Activated T-cell treated with anti-CD3 and anti-CD28 coated beads for 48 hours (primary cell): ENCODE measurements at regions not wholly inside any gene's neighbourhood (a gene's known extent, or its start where the extent isn't known, plus 50 kb on each side); places are given as distances from the start of the nearest gene placed in this dataset.

Experiments used
- DNase-seq: peaks from one replicate; pipeline ENCODE4 v3.0.0-alpha.2; 2020; ENCODE audit warnings: low read depth

DNA sequence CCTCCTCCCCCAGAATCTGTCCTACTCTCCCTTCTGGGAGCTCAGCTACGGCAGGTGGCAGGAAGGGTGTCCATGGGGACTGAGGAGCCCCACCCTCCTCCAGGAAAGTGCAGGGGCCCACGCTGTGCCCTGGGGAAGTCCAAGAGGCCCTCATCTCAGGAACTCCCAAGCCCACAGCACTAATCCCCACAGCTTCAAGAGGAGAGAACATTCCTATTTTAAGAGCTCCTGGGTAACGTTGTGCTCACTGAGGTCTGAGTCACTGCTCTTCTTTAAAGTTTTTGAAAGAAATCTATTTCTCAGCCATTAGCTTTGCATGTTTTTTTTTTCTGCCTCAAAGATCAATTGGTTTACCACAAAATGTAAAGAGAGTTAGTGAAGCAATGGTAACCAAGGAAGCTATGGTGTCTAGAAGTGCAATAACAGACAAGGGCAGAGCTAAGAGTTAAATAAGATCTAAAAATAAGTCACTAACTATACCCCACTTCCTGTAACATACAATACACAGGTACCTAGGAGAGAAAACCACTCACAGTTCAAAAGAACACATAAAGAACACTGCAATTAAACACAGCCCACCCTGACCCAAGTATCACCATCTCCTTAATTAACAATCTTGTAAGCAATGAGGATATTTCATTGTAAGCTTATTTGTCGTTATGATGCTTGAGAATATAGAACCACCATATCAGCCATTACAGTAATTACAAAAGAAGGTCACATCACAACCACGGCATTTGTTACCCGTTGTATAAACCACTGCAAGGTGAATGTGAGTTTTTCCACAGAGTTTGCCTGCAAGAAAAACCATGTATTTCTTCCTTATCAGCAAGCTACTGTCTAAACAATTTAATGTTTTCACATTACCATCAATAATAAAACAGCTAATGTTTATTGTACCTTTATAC, 382.3 kb upstream of the SLC30A5 start:
- DNase-seq = no peak

DNA sequence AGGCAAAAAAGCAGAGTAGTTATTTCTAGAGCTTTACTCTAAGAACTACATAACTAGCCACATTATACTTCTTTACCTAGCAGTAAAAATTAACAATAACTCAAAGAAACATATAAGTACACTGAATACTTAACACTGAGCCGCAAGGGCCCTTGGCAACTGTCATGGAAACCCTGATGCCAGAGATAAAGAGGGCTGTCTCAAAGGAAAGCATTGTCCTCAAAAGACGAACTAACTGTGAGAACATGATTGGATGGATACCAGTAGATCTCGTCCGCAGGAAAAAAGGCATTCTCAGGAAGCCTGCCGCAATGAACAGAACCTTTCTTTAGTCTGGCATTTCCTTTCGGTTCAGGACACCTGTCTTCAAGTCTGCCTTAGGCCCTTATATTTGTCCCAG, 379.0 kb upstream of the SLC30A5 start:
- no peak for DNase-seq

DNA sequence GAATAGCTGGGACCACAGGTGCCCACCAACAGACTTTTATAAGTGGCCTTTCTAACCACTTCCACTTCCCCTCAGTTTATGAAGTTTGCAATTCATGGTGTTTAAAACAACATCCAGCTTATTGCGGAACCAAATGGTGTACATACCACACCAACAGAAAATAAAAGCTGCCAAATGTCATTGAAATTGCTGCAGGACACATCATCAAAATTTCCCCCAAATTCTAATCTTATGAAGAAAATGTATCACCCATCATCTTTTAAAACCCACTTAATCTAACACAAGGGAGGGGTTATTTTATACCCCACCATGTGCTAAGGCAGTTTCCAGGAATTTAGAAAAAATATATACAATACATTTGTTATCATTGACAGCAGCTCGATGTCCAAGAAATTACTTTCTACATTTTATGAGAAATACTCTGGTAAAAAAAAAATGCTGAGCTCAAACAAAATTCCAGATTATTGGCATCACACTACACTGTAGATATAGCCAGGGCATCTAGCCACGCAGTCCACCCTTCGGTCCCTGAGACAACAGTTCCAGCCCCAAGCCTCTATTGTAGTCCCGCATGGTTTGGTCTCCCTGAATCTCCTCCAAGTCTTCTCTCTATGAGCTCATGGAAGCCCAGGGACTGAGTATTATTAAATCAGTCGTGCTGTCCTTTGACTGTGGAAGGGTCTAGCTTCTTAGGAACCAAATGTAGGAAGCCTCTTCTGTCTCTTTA, 372.8 kb upstream of the SLC30A5 start:
- no peak for DNase-seq

DNA sequence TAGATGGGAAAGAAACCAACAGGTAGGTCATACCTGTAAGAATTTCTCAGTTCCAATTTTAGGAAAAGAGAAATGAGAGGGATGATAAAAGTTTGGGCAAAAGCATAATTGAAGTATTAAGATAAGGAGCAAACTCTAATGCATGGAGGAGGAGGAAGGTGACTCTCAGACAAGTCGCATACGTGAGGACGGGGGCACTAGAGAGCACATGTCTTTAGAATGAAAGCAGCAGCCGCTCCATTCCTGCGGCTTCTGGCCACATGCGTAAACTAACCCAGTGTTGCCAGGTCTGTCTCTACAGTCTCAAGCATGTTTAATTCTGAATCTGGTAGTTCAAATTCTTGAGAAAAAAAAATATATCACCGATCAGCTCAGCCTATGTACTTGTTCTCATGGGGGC, 371.5 kb upstream of the SLC30A5 start:
- DNase-seq = no peak

DNA sequence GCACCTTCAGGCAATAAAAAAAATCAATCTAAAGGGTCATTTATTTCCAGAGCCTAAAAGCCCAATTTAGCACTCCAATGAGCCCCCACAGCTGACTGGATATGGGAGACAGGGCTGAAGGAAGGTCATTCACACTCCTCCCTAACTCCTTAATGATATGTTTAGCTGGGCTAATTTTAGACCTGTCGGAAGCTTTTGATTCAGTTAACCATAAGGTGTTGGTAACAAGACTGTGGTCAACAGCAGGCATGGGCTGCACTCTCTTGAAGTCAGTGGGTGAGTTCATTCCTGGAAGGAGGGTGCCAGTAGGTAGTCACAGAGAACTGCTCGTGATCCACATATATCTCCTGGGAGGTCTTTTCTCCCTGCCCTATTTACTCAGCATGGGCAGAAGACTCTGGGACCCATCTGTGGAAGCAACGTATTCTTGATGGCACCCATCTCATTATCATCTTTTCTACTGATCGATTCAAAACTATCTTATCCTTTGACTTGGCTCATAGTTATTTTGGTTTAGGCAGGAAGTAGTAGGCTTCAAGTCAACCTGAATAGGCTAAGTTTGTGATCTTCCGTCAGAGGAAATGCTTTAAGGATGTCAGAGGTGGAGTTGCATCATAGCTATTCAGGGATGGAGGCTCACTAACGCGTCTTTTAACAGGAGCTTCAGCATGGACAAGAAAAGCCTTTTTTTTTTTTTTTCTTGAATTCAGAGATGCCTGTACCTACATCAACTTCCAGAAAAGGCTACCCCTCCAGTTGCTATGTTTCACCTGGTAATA, 367.7 kb upstream of the SLC30A5 start:
- DNase-seq = no peak

DNA sequence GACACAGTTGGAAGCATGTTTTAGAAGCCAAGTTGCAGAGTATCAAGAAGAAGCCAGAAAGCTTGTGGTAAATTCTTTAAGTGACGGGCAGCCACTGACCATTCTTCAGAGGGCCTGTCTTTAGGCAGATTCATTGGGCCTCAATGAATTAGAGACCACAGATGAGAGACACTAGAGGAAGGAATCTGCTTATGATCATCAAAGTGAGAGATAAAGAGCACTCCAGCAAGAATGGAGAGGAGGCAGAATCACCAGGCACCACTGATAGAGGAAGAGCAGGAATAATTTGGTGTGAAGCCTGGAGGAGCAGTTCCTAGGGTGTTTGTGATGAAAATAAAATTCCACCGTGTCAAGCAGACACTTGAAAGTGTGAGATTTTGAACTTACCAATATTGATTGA, 365.9 kb upstream of the SLC30A5 start:
- DNase-seq = no peak

DNA sequence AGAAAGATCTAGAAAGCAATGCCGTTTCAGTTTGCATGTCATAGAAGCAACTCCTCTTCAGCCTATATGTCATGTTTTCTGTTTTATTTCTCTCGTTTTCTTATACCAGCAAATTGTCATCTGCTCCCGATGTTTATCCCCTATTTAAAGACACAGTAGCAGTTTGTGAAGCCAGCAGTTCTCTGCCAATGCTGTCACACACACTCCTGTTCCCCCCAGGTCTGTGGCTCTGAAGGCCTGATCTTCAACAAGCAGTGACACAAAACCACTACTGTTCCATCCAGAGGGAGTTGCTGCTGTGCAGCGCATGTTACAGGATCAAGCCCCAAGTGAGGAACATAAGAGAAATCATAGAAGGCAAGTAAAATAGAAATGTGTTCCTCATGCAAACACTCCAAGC, 364.1 kb upstream of the SLC30A5 start:
- no peak for DNase-seq

DNA sequence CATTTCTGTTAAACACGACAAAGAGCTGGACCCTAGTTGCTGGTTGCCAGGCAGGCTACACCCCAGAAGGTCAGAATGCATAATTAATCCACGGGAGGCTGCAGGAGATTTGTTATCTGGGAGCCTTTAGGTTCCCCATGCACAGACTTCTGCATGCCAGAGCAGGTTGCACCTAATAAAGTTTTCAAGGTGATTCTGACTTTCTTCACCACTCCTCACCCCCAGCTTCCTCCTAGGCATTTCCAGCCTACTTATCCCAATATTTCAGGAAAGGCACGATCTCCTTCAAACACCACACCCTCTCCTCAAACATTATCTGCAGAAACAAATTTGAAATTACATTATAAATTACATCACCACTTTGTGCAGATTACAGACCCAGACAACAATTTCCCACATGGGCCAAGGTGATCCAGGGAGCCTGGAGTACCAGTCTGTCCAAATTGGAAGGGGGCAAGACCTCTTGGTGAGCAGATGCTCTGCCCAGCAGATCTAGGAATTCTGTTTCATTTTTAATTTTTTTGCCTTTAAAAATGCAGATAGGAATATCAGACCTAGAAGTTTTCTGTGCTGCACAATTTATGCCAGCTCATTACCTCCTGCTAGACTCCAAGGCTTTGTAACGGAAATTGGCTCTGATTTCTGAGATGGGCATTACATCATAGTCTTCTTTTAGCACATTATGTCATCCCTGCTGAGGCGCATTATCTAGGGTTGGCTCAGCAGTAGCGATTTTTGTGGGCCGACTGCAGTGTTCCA, 363.4 kb upstream of the SLC30A5 start:
- DNase-seq = no peak

DNA sequence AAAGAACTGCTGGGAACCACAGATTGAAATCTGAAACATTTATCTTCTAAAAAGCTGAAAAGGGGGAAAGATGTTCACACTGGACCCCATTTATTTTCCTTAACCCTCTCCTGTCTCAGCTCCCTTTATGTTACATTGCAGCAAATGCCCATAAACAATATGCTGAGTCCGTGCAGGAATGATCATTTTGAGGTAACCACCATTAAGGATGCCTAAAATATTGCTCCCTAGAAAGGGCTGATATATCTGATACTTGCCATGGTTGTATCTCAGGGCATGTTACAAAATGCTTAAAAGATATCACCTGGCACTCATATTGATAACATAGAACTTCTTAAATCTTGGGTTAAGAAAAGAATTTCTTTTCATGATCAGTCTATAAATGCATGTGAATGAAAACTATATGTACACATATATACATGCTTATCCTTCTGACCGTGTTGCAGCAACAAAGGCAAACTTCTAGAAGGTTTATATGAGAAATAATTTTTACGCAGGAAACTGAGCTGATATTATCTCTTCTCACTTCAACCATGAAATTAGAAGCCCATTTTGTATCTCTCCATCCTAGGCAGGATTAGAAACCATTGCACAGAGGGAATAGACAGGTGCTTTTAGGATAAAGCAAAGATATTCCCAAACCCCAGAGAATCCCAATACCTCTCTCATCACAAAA, 362.7 kb upstream of the SLC30A5 start:
- no peak for DNase-seq

DNA sequence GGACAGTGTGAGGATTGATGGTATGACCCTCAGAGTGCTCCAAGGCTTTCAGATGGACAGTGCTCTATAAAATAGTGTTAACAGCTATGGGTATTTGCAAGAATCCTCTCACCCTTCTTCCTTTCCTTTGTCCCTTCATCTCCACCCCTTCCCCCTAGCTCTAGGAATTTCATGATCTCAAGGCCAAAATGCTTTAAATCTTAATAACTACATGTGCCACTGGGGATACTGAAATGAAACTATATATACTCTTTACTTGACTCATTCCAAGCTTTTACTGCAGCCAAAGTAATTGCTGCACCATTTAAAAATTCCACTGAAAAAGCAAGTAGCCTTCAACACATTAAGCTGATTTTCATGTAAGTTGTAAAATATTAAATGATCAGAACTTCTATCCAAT, 361.6 kb upstream of the SLC30A5 start:
- no peak for DNase-seq

DNA sequence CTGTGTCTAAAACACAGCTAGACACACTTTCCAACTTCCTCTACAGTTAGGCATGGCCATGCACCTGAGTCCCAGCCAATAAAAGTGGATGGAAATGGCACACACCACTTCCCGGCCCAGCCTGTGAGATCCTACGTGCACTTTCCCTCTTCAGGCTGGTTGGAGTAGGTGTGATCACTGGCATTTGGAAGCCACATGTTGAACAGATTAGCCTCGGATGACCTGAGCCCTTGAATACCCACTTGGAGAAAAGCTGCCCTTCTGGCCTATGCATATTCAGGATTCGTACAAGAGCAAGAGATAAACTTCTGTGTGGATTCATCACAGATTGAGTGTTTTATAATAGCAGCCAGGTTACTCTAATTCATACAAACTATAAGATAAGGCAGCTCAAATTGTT, 359.0 kb upstream of the SLC30A5 start:
- DNase-seq = no peak

DNA sequence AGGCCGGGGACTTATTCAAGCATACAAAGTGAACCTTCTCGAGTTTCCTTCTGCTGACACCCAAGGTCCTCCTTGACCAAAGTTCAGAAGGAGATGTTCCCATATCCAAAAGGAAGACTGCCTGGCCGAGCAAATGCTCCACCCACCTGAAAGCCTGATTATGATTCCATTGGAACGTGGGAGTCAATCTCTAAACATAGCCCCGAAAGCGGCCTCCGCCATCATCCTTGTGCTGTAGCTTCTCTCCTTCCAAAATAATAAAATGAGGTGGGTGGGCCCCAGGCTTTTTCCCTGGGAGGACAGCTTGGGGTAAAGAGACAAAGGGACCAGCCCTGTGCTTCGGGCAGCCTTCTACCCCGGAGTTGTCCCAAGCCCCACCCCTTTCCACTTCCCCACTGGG, 355.6 kb upstream of the SLC30A5 start:
- DNase-seq = no peak

DNA sequence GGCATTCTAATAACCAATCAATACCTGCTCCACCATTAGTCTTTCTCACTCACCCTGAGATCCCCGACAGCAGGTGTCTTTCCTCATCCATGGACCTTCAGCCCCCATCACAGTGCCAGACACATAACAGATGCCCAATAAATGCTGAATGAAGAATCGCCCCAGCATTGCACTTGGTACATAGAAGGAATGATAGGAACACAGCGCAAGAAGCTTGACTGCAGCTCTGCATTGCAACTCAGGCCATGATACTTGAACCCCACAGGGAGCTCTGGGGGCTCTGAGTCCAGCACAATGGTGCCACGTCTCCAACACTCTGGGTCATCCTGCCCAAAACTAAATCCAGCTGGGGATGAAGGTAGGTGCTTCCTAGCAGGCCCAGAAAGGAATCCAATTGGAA, 355.0 kb upstream of the SLC30A5 start:
- no peak for DNase-seq

DNA sequence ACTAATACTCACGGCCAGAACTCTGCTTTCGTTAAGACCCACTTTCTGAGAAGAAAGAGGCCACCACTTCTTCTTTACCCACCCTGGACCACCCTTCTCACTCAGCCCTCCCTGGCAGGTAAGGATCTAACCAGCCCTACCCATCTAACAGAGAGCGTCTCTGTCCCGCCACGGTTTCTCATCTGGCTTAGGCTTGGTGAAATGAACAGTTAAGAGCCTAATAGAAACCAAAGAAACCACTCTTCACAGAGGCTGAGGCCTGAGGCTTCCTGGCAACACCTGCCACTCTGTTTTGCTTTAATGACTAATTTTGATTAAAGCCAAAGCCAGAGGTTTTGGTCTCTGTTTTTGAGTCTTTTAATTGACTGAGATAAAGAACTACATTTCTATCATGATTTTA, 354.1 kb upstream of the SLC30A5 start:
- DNase-seq = no peak

DNA sequence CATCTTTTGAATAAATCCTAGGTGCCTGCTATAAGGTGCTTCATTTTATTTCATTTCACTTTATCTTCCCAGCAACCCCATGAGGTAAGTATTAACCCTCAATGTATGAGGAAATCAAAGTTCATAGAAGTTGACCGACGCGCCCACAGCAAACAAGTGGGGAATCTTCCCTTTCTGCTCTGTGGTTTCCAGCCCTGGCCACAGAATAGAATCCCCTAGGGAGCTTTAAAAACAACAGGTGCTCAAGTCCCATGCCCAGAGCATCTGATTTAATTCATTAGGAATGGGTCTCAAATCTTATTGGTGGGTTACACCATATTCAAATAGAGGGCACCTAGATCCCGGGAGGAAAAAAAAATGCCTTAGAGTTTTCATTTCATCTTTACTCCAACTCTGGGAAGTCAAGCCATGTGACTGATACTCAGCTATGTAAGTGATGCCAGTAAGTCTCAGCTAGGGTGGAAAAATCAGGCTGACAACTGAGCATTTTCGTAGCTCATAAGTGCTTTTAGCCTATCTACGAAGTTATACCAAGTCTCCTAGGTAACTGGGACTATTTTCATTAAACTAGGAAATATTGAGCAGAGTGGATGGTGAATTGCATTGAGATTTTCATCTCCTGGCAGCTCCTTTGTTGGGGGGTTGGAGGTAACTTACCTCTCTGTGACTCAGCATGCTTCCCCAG, 353.4 kb upstream of the SLC30A5 start:
- DNase-seq = no peak

DNA sequence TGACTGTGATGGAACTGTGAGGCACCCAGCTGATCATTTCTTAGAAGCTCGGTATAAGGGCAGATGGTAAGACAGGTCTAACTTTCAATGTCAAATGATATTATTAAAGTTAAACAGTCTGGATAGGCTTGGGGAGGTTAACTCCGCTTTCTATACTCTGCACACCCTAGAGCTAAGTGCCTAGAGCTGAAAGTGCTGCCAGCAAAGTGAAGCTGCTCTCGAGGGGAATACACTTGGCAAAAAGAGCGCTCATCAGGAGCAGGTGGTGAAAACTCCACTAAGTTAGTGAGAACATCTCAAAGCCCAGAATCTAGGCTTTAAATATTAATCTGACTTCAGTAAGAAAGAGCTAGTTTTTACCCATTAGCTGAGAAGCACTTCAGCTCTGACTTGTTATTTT, 349.6 kb upstream of the SLC30A5 start:
- no peak for DNase-seq

DNA sequence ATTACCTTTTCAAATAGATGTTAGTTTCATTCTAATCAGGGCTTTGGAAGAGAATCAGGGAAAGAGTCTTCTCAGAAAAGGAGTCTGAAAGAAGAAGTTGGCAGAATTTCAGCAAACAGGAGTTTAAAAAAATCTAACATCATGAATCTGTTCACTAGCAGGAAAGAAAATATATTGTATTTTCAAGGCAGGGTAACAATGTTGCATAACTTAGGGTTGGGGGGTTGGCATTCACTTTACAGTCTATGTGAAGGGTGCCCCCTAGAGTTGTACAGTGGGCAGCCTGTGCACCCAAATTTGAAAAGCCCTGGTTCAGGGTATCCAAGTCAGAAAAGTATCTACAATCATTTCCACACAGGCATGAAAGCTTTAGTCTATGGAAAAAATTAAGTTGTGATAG, 348.4 kb upstream of the SLC30A5 start:
- no peak for DNase-seq

DNA sequence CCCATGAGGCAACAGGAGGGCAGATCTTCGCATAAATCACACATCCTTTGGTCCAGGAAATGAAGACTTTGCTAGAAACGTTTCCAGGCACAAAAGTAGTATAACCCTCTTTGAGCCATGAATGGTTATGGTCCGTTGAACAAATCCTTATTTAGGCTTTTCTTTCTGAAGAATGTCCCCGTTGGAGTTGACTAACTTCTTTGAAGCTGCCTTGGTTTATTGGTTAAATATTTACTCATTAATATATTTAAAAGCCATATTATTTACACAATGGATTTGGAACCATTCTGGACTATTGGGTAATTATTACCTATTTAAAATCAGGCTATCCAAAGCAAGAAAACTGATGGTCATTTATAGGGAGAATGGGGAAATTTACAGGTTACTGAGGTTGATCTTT, 347.6 kb upstream of the SLC30A5 start:
- no peak for DNase-seq

DNA sequence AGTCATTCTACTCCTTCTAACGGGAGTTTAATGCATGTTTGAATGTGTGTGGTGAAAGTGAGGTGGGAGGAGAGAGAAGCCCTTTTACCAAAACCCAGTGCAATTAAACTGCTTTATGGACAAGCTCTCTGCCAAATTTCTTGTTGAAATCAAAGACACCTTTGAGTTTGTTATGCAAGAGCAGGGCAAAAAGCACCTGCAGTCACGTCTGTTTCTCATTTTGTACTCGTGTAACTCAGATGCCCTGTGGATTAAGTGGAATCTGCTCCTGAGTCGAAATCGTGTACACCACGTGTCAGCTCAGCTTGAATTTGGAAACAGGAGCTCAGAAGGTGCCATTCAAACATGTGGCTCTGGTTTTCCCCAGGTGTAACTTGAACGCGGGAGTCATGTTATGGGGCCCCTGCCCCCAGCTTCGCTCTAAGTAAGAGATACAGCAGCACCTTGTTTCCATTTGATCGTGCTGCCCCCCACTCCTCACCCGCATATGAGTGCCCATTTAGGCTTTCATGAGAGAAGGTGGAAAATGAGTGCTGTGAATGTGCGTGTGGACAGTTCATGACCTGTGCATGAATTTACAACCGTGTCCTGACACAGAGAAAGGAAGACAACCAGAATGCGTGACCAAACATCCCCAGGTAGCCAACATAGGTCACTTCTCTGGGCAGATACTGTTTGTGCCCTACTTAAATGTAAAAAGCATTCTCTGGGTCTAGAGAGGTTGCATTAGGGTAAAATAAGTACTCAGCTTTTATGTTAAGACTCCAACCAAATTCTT, 347.0 kb upstream of the SLC30A5 start:
- DNase-seq = no peak

DNA sequence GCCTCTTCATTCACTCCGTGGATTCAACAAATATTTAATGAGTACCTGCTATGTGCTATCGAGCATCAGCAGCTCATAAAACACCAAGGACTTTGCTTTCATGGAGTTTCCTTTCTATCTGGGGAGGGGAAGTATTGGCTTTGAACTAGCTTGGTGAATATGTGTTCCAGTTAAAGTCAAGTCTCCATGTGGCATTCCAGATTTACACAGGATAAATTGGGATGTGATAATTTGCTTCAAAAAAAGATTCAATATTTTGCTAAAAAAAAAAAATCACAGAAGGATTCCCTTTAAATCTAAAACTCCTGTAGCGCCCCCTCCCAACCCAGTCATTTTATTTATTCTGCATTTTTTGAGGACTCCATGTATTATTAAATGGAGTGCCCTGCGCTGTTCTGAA, 346.3 kb upstream of the SLC30A5 start:
- DNase-seq = no peak
